Kidney (tissue), 13 donors: ENCODE measurements at regions not wholly inside any gene's neighbourhood (a gene's known extent, or its start where the extent isn't known, plus 50 kb on each side); places are given as distances from the start of the nearest gene placed in this dataset.
"Not testable (repeated sequence)": the region's sequence is repeated elsewhere in the genome, so short reads cannot be mapped to it uniquely, and the experiment has no call there.

Experiments used
- DNase-seq, 5 donors: peaks; one replicate each; pipeline ENCODE4 v3.0.0-alpha.2; 2013 to 2020
- FAIRE-seq: peaks from 2 replicates; lab custom pipeline; 2012; peaks lifted over from hg19 to GRCh38; lab: Jason Lieb, UNC
- H3K27ac ChIP-seq, 2 donors: one replicate each; pipeline ENCODE4 v1.7.0; 2013; ENCODE audit warnings: low read depth in 2 of 2, low read length in 2 of 2, inconsistent platforms in 1 of 2
- H3K27me3 ChIP-seq: one replicate; pipeline ENCODE4 v1.7.1; 2013; ENCODE audit warnings: low read length, inconsistent platforms; ENCODE audit not compliant: control insufficient read depth, insufficient read depth
- H3K36me3 ChIP-seq, 3 donors: one replicate each; pipeline versions ENCODE4 v1.7.0 to v1.7.1; 2013; ENCODE audit warnings: low read length in 3 of 3, control low read depth in 1 of 3, inconsistent platforms in 1 of 3; ENCODE audit not compliant: insufficient read depth in 3 of 3, control insufficient read depth in 2 of 3
- H3K4me1 ChIP-seq, 3 donors: one replicate each; pipeline versions ENCODE4 v1.7.0 to v1.7.1; 2013; ENCODE audit warnings: low read length in 3 of 3, inconsistent platforms in 1 of 3, low read depth in 1 of 3; ENCODE audit not compliant: control insufficient read depth in 2 of 3, insufficient read depth in 2 of 3
- H3K4me3 ChIP-seq, 3 donors: one replicate each; pipeline versions ENCODE4 v1.7.0 to v1.8.1; 2013; ENCODE audit warnings: low read length in 3 of 3, control low read depth in 1 of 3, inconsistent platforms in 1 of 3
- H3K9ac ChIP-seq, 3 donors: one replicate each; pipeline versions ENCODE4 v1.7.0 to v1.7.1; 2013; ENCODE audit warnings: low read length in 3 of 3, control low read depth in 1 of 3, inconsistent platforms in 1 of 3
- H3K9me3 ChIP-seq, 3 donors: one replicate each; pipeline versions ENCODE4 v1.7.0 to v1.7.1; 2013; ENCODE audit warnings: low read length in 3 of 3, control low read depth in 1 of 3, inconsistent platforms in 1 of 3; ENCODE audit not compliant: control insufficient read depth in 2 of 3, insufficient read depth in 1 of 3
- CTCF ChIP-seq: IDR thresholded peaks from 3 replicates; pipeline ENCODE4 v1.5.1; 2012; ENCODE audit warnings: mild to moderate bottlenecking, moderate library complexity, borderline replicate concordance; ENCODE audit not compliant: insufficient read depth; ENCODE audit errors: extremely low read depth
- intact Hi-C: fragments of 100-400 bp; cut with DNase I; formaldehyde crosslinking; loops from one replicate; pipeline ENCODE4 v1.11.1; 2022
- donor health status: control.
- donor health status: control.
- donor health status: control.
- donor health status: control.
- donor health status: control.
- donor health status: DM: yes; HTN: yes; CAD: no.
- donor health status: Normal renal cell carcinoma (clear cell type).

DNA sequence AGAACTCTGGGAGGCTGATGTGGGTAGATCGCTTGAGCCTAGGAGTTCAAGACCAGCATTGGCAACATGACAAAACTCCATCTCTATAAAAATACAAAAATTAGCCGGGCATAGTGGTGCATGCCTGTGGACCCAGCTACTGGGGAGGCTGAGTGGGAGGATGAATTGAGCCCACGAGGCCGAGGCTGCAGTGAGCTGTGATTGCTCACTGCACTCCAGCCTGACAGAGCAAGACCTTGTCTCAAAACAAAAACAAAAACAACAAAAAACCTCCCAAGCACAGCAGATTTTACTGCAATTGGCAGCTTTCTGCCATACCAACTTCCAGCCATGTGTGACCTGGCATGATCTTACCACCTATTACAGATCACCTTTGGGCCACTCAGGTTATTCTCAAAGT, 57.7 kb upstream of the LRPPRC start:
- no peaks in the 10 kb centered on the region for H3K36me3 ChIP-seq
- no peak overlapping the region for H3K27ac ChIP-seq
- H3K27me3 ChIP-seq: no peaks in the 10 kb centered on the region
- no peak overlapping the region for H3K4me3 ChIP-seq
- H3K9me3 ChIP-seq: no peaks in the 10 kb centered on the region
- no peak for FAIRE-seq
- intact Hi-C loops: no loop called here
- no peaks in the 10 kb centered on the region for H3K4me1 ChIP-seq
- H3K9ac ChIP-seq: no peak overlapping the region
- TF ChIP-seq CTCF: no peak
- no peak for DNase-seq

GRCh38 chr2:44055229-44055628, 59.4 kb upstream of the LRPPRC start:
- no peak overlapping the region for H3K9ac ChIP-seq
- H3K4me1 ChIP-seq: no peaks in the 10 kb centered on the region
- no peak for TF ChIP-seq CTCF
- no peaks in the 10 kb centered on the region for H3K27me3 ChIP-seq
- no peaks in the 10 kb centered on the region for H3K36me3 ChIP-seq
- FAIRE-seq: no peak
- no peak overlapping the region for H3K4me3 ChIP-seq
- no peaks in the 10 kb centered on the region for H3K9me3 ChIP-seq
- no peak for DNase-seq
- intact Hi-C loops: no loop called here
- H3K27ac ChIP-seq: no peak overlapping the region

- TF ChIP-seq CTCF: no peak
- Histone ChIP-seq H3K27ac (no peak overlapping the region), H3K4me3 (no peak overlapping the region), H3K36me3 (no peaks in the 10 kb centered on the region), H3K9ac (no peak overlapping the region), H3K27me3 (no peaks in the 10 kb centered on the region), H3K9me3 (no peaks in the 10 kb centered on the region), H3K4me1 (no peaks in the 10 kb centered on the region)
- DNase-seq (no peak), FAIRE-seq (no peak)
- intact Hi-C loops: no loop called here
These were observed 59.9 kb upstream of the LRPPRC start for GRCh38 chr2:44055664-44056063.

GRCh38 chr2:44056947-44057346, 61.2 kb upstream of the LRPPRC start:
- H3K9ac ChIP-seq: no peak overlapping the region
- intact Hi-C loops: no loop called here
- FAIRE-seq: no peak
- H3K27ac ChIP-seq: no peak overlapping the region
- TF ChIP-seq CTCF: no peak
- DNase-seq: no peak
- H3K4me3 ChIP-seq: no peak overlapping the region
- peaks cover 0 to 3% (median 0%) of the 10 kb centered on the region in 3 donors for H3K4me1 ChIP-seq
- H3K36me3 ChIP-seq: no peaks in the 10 kb centered on the region
- H3K9me3 ChIP-seq: no peaks in the 10 kb centered on the region
- no peaks in the 10 kb centered on the region for H3K27me3 ChIP-seq

- H3K36me3 ChIP-seq, H3K9me3 ChIP-seq, H3K4me3 ChIP-seq, H3K9ac ChIP-seq, intact Hi-C loops, DNase-seq, H3K27me3 ChIP-seq, H3K27ac ChIP-seq, FAIRE-seq, H3K4me1 ChIP-seq: not testable (repeated sequence)
These were observed 64.5 kb upstream of the LRPPRC start for GRCh38 chr2:44060286-44060685.
